Astrocyte of the spinal cord (primary cell): ENCODE measurements at regions not wholly inside any gene's neighbourhood (a gene's known extent, or its start where the extent isn't known, plus 50 kb on each side); places are given as distances from the start of the nearest gene placed in this dataset.

Source experiments
- DNase-seq: peaks from one replicate; pipeline ENCODE4 v3.0.0; 2011; ENCODE audit warnings: low read depth, low spot score
- H3K4me3 ChIP-seq: 2 replicates; pipeline ENCODE4 v1.5.1; 2011; ENCODE audit warnings: low read depth, mild to moderate bottlenecking, low read length, moderate library complexity
- CTCF ChIP-seq: IDR thresholded peaks from 2 replicates; pipeline ENCODE4 v1.5.1; 2012; ENCODE audit warnings: low read depth, mild to moderate bottlenecking, low read length, inconsistent platforms
- in situ Hi-C: cut with HindIII; loops from 2 replicates; pipeline ENCODE4 v1.10.0; 2017; ENCODE audit warnings: low sequenced_read_pairs

- TF ChIP-seq CTCF: no peak
- DNase-seq: no peak
- in situ Hi-C loops: no loop called here
- no peak overlapping the region for H3K4me3 ChIP-seq
Observed at GRCh38 chr3:72411843-72412242, 436.4 kb downstream of the SHQ1 start.

GRCh38 chr3:72411126-72411525 is 437.1 kb downstream of the SHQ1 start:
- no peak for DNase-seq
- in situ Hi-C loops: no loop called here
- no peak for TF ChIP-seq CTCF
- H3K4me3 ChIP-seq: no peak overlapping the region

- DNase-seq: no peak
- no peak for TF ChIP-seq CTCF
- in situ Hi-C loops: no loop called here
- H3K4me3 ChIP-seq: no peak overlapping the region
Observed at GRCh38 chr3:72408983-72409779, 439.1 kb downstream of the SHQ1 start.

- no peak overlapping the region for H3K4me3 ChIP-seq
- in situ Hi-C loops: no loop called here
- no peak for TF ChIP-seq CTCF
Observed at GRCh38 chr3:72407766-72408165, 440.5 kb downstream of the SHQ1 start.

GRCh38 chr3:72405943-72406566 is 442.2 kb downstream of the SHQ1 start:
- no peak for DNase-seq
- in situ Hi-C loops: no loop called here
- TF ChIP-seq CTCF: no peak
- no peak overlapping the region for H3K4me3 ChIP-seq

More at GRCh38 chr3:72407766-72408165, 440.5 kb downstream of the SHQ1 start:
- DNase-seq: no peak

GRCh38 chr3:72401005-72401545 is 447.2 kb downstream of the SHQ1 start:
- H3K4me3 ChIP-seq: no peak overlapping the region
- no peak for TF ChIP-seq CTCF
- in situ Hi-C loops: no loop called here
- DNase-seq: no peak
